ENCODE measurements at regions not wholly inside any gene's neighbourhood (a gene's known extent, or its start where the extent isn't known, plus 50 kb on each side); places are given as distances from the start of the nearest gene placed in this dataset.

GRCh38 chr11:131163613-131164012 is 206.8 kb upstream of the NTM start:
- no peak overlapping the region for H3K4me3 Mint-ChIP-seq
- H3K79me2 ChIP-seq (ENCODE audit: low read depth): no peaks in the 10 kb centered on the region

GRCh38 chr11:131165036-131165435 is 205.4 kb upstream of the NTM start:
- H3K4me3 ChIP-seq: no peak overlapping the region
- Mint-ChIP-seq H3K4me3 (no peak overlapping the region), H3K27ac (no peak overlapping the region), H3K4me1 (peaks cover 2% of the 10 kb centered on the region), H3K9me3 (no peaks in the 10 kb centered on the region), H3K27me3 (ENCODE audit: insufficient read depth, low read depth) (peaks cover under 1% of the 10 kb centered on the region), H3K36me3 (no peaks in the 10 kb centered on the region)
- no peak overlapping the region for H2AFZ ChIP-seq (replicated peaks)
- no peaks in the 10 kb centered on the region for H4K20me1 ChIP-seq (ENCODE audit: low read depth)
- no peaks in the 10 kb centered on the region for H3K79me2 ChIP-seq (ENCODE audit: low read depth)
- DNase-seq (ENCODE audit: low spot score): no peak
- no peak overlapping the region for H3K4me2 ChIP-seq
- no peak overlapping the region for H3K9ac ChIP-seq
- H3K9me3 ChIP-seq (ENCODE audit: low read depth): no peaks in the 10 kb centered on the region
- H3K27ac ChIP-seq: no peak overlapping the region
- H3K27me3 ChIP-seq: no peaks in the 10 kb centered on the region
- no peaks in the 10 kb centered on the region for H3K36me3 ChIP-seq
- no peak for TF ChIP-seq EZH2 (IDR thresholded peaks at IDR 0.05)
- TF ChIP-seq CTCF (IDR thresholded peaks at IDR 0.05): no peak
- TF ChIP-seq EZH2phosphoT487 (IDR thresholded peaks at IDR 0.05): no peak
- H3F3A ChIP-seq (ENCODE audit: low read depth): no peaks in the 10 kb centered on the region
- peaks cover 8% of the 10 kb centered on the region for H3K4me1 ChIP-seq

More at GRCh38 chr11:131163613-131164012, 206.8 kb upstream of the NTM start:
- Histone ChIP-seq H4K20me1 (ENCODE audit: low read depth) (no peaks in the 10 kb centered on the region), H3K27ac (no peak overlapping the region), H3K9me3 (ENCODE audit: low read depth) (no peaks in the 10 kb centered on the region), H2AFZ (replicated peaks) (peak overlapping the region; percentile 15), H3K4me1 (no peaks in the 10 kb centered on the region), H3K4me3 (no peak overlapping the region), H3K36me3 (no peaks in the 10 kb centered on the region), H3K27me3 (no peaks in the 10 kb centered on the region), H3F3A (ENCODE audit: low read depth) (no peaks in the 10 kb centered on the region), H3K9ac (no peak overlapping the region), H3K4me2 (no peak overlapping the region)
- H3K27me3 Mint-ChIP-seq (ENCODE audit: insufficient read depth, low read depth): peaks cover 2% of the 10 kb centered on the region
- H3K4me1 Mint-ChIP-seq: no peaks in the 10 kb centered on the region
- TF ChIP-seq EZH2 (IDR thresholded peaks at IDR 0.05) (no peak), CTCF (IDR thresholded peaks at IDR 0.05) (no peak), EZH2phosphoT487 (IDR thresholded peaks at IDR 0.05) (no peak)
- H3K36me3 Mint-ChIP-seq: no peaks in the 10 kb centered on the region
- H3K9me3 Mint-ChIP-seq: no peaks in the 10 kb centered on the region
- no peak overlapping the region for H3K27ac Mint-ChIP-seq
- no peak for DNase-seq (ENCODE audit: low spot score)

- no peaks in the 10 kb centered on the region for H3K27me3 ChIP-seq
- H4K20me1 ChIP-seq (ENCODE audit: low read depth): no peaks in the 10 kb centered on the region
- peaks cover 8% of the 10 kb centered on the region for H3K4me1 ChIP-seq
- H3F3A ChIP-seq (ENCODE audit: low read depth): no peaks in the 10 kb centered on the region
- Mint-ChIP-seq H3K4me3 (no peak overlapping the region), H3K36me3 (no peaks in the 10 kb centered on the region), H3K4me1 (peaks cover 2% of the 10 kb centered on the region), H3K27me3 (ENCODE audit: insufficient read depth, low read depth) (no peaks in the 10 kb centered on the region), H3K27ac (no peak overlapping the region), H3K9me3 (no peaks in the 10 kb centered on the region)
- TF ChIP-seq CTCF (IDR thresholded peaks at IDR 0.05): no peak
- no peak for TF ChIP-seq EZH2 (IDR thresholded peaks at IDR 0.05)
- no peak for TF ChIP-seq EZH2phosphoT487 (IDR thresholded peaks at IDR 0.05)
- H3K9ac ChIP-seq: no peak overlapping the region
- DNase-seq (ENCODE audit: low spot score): no peak
- no peak overlapping the region for H3K4me3 ChIP-seq
- no peak overlapping the region for H3K4me2 ChIP-seq
- H2AFZ ChIP-seq (replicated peaks): no peak overlapping the region
- H3K27ac ChIP-seq: no peak overlapping the region
- no peaks in the 10 kb centered on the region for H3K79me2 ChIP-seq (ENCODE audit: low read depth)
- no peaks in the 10 kb centered on the region for H3K36me3 ChIP-seq
- H3K9me3 ChIP-seq (ENCODE audit: low read depth): no peaks in the 10 kb centered on the region
These were observed 201.3 kb upstream of the NTM start for GRCh38 chr11:131168839-131169713.
